H9 (cell line): ENCODE measurements at regions not wholly inside any gene's neighbourhood (a gene's known extent, or its start where the extent isn't known, plus 50 kb on each side); places are given as distances from the start of the nearest gene placed in this dataset.

Experiments used
- DNase-seq: peaks from one replicate; pipeline ENCODE4 v3.0.0-alpha.2; 2017
- H2AFZ ChIP-seq: one replicate; pipeline ENCODE4 v1.6.1; 2013; ENCODE audit warnings: mild to moderate bottlenecking, low read length, control low read depth, moderate library complexity
- H2AK5ac ChIP-seq: 2 replicates; pipeline ENCODE4 v1.6.1; 2013; ENCODE audit warnings: low read length, control low read depth, mixed read lengths; ENCODE audit not compliant: insufficient read length
- H2BK120ac ChIP-seq: one replicate; pipeline ENCODE4 v1.6.1; 2013; ENCODE audit warnings: low read depth, mild to moderate bottlenecking, low read length, control low read depth, inconsistent platforms; ENCODE audit not compliant: poor library complexity, severe bottlenecking
- H2BK12ac ChIP-seq: 2 replicates; pipeline ENCODE4 v1.6.1; 2013; ENCODE audit warnings: low read length, control low read depth, mixed read lengths, low read depth; ENCODE audit not compliant: insufficient read length
- H2BK15ac ChIP-seq: 2 replicates; pipeline ENCODE4 v1.6.1; 2013; ENCODE audit warnings: low read depth, low read length, control low read depth
- H2BK20ac ChIP-seq: one replicate; pipeline ENCODE4 v1.6.1; 2013; ENCODE audit warnings: low read depth, mild to moderate bottlenecking, low read length, control low read depth, inconsistent platforms; ENCODE audit not compliant: poor library complexity, severe bottlenecking
- H2BK5ac ChIP-seq: 2 replicates; pipeline ENCODE4 v1.6.1; 2013; ENCODE audit warnings: low read length, control low read depth, mixed read lengths; ENCODE audit not compliant: insufficient read length
- H3K14ac ChIP-seq: 2 replicates; pipeline ENCODE4 v1.6.1; 2013; ENCODE audit warnings: low read length, control low read depth; ENCODE audit not compliant: insufficient read depth
- H3K18ac ChIP-seq: 2 replicates; pipeline ENCODE4 v1.6.1; 2013; ENCODE audit warnings: low read depth, mild to moderate bottlenecking, mixed read lengths, low read length, control low read depth; ENCODE audit not compliant: insufficient read length
- H3K23ac ChIP-seq: 2 replicates; pipeline ENCODE4 v1.6.1; 2013; ENCODE audit warnings: low read length, control low read depth, mixed read lengths, low read depth; ENCODE audit not compliant: insufficient read length
- H3K23me2 ChIP-seq: 2 replicates; pipeline ENCODE4 v1.6.1; 2013; ENCODE audit warnings: low read depth, mild to moderate bottlenecking, mixed read lengths, low read length, control low read depth; ENCODE audit not compliant: insufficient read length, poor library complexity, severe bottlenecking
- H3K27ac ChIP-seq: 2 replicates; pipeline ENCODE4 v1.5.1; 2013; ENCODE audit warnings: low read length, control low read depth, mixed read lengths, low read depth; ENCODE audit not compliant: insufficient read length
- H3K27me3 ChIP-seq: 2 replicates; pipeline ENCODE4 v1.6.1; 2013; ENCODE audit warnings: low read length, control low read depth, inconsistent platforms; ENCODE audit not compliant: insufficient read depth
- H3K4ac ChIP-seq: 2 replicates; pipeline ENCODE4 v1.6.1; 2013; ENCODE audit warnings: low read depth, mild to moderate bottlenecking, control low read depth, inconsistent platforms, low read length, moderate library complexity
- H3K4me1 ChIP-seq: 2 replicates; pipeline ENCODE4 v1.6.1; 2013; ENCODE audit warnings: low read length, control low read depth, inconsistent platforms; ENCODE audit not compliant: insufficient read depth
- H3K4me2 ChIP-seq: 2 replicates; pipeline ENCODE4 v1.6.1; 2013; ENCODE audit warnings: low read length, control low read depth, mixed read lengths; ENCODE audit not compliant: insufficient read length, insufficient read depth
- H3K56ac ChIP-seq: 2 replicates; pipeline ENCODE4 v1.6.1; 2013; ENCODE audit warnings: low read depth, mild to moderate bottlenecking, mixed read lengths, low read length, control low read depth; ENCODE audit not compliant: insufficient read length
- H3K79me1 ChIP-seq: 2 replicates; pipeline ENCODE4 v1.6.1; 2013; ENCODE audit warnings: low read depth, mild to moderate bottlenecking, moderate library complexity, low read length, control low read depth, inconsistent platforms; ENCODE audit not compliant: insufficient read depth, poor library complexity, severe bottlenecking
- H3K79me2 ChIP-seq: 2 replicates; pipeline ENCODE4 v1.6.1; 2013; ENCODE audit warnings: low read length, control low read depth, inconsistent platforms; ENCODE audit not compliant: insufficient read depth
- H3K9ac ChIP-seq: 2 replicates; pipeline ENCODE4 v1.6.1; 2013; ENCODE audit warnings: low read length, control low read depth, mixed read lengths; ENCODE audit not compliant: insufficient read length; ENCODE audit errors: extremely low read depth
- H3K9me3 ChIP-seq: one replicate; pipeline ENCODE4 v1.6.1; 2013; ENCODE audit warnings: low read depth, low read length, inconsistent platforms; ENCODE audit not compliant: control insufficient read depth
- H3T11ph ChIP-seq: one replicate; pipeline ENCODE4 v1.6.1; 2013; ENCODE audit warnings: mild to moderate bottlenecking, low read length, control low read depth, inconsistent platforms
- H4K20me1 ChIP-seq: one replicate; pipeline ENCODE4 v1.6.1; 2013; ENCODE audit not compliant: control insufficient read depth, insufficient read length, insufficient read depth
- H4K5ac ChIP-seq: 2 replicates; pipeline ENCODE4 v1.6.1; 2013; ENCODE audit warnings: low read depth, mild to moderate bottlenecking, mixed read lengths, low read length, control low read depth; ENCODE audit not compliant: insufficient read length
- H4K8ac ChIP-seq: replicated peaks from 2 replicates; pipeline ENCODE4 v1.6.1; 2013; ENCODE audit warnings: low read length, control low read depth, mixed read lengths, low read depth; ENCODE audit not compliant: insufficient read length
- H4K91ac ChIP-seq: 2 replicates; pipeline ENCODE4 v1.6.1; 2013; ENCODE audit warnings: low read depth, mild to moderate bottlenecking, moderate library complexity, mixed read lengths, low read length, control low read depth; ENCODE audit not compliant: insufficient read length
- H3K27ac Mint-ChIP-seq, 3 experiments: 2 replicates in 2 of 3; 3 replicates in 1 of 3; pipeline ENCODE4 v1.8.0; 2020 to 2021; ENCODE audit warnings: mixed read lengths in 3 of 3, mild to moderate bottlenecking in 1 of 3, moderate library complexity in 1 of 3
- H3K27me3 Mint-ChIP-seq: 2 replicates; pipeline ENCODE4 v1.8.0; 2021; ENCODE audit warnings: low read depth, mild to moderate bottlenecking, moderate library complexity, mixed read lengths
- H3K36me3 Mint-ChIP-seq, 3 experiments: 2 replicates in 2 of 3; 3 replicates in 1 of 3; pipeline ENCODE4 v1.8.0; 2020 to 2021; ENCODE audit warnings: low read depth in 3 of 3, mixed read lengths in 3 of 3; ENCODE audit not compliant: insufficient read depth in 1 of 3
- H3K4me1 Mint-ChIP-seq, 2 experiments: 2 replicates each; pipeline ENCODE4 v1.8.0; 2020; ENCODE audit warnings: mixed read lengths in 2 of 2
- H3K4me3 Mint-ChIP-seq, 2 experiments: 2 replicates in 1 of 2; 3 replicates in 1 of 2; pipeline ENCODE4 v1.8.0; 2020 to 2021; ENCODE audit warnings: mild to moderate bottlenecking in 2 of 2, mixed read lengths in 2 of 2, moderate library complexity in 1 of 2
- H3K9me3 Mint-ChIP-seq, 2 experiments: 2 replicates in 1 of 2; 3 replicates in 1 of 2; pipeline ENCODE4 v1.8.0; 2020; ENCODE audit warnings: mild to moderate bottlenecking in 2 of 2, mixed read lengths in 2 of 2, moderate library complexity in 1 of 2
- WGBS: extraction: QIAGEN DNeasy Blood & Tissue Kit; methylation state at CpG from one replicate; pipeline ENCODE4 v1.1.7; 2013; ENCODE audit warnings: missing lambda C conversion rate, low lambda C conversion rate, mixed read lengths; ENCODE audit not compliant: insufficient read length; ENCODE audit errors: extremely low coverage; 5-methylcytosine and 5-hydroxymethylcytosine counted together
- TF ChIP-seq, protein P1 (sequence below): fragments of 200-600 bp; sonication (generic); conservative IDR thresholded peaks from 3 replicates; pipeline ENCODE4 v1.8.0; 2021; ENCODE audit warnings: antibody characterized with exemption, mild to moderate bottlenecking

DNA sequence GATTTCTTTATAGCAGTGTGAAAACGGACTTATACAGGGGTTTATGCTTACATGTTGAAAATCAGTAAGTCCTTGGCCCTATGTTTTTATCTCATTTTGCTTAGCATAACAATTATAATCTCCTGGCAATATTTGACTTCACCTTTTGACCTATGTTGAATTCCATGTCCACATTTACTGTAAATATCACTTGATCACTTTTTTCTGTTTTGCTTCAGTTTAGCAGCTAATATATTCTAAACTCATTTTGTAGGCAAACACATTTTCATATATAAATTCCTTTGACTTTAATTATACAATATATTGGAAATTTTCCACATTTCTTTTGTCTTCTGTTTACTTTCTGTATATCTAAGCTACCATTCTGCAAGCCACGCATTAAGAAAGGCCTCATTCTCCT, 674.0 kb downstream of the MAT2B start:
- TF ChIP-seq, protein P1, sequence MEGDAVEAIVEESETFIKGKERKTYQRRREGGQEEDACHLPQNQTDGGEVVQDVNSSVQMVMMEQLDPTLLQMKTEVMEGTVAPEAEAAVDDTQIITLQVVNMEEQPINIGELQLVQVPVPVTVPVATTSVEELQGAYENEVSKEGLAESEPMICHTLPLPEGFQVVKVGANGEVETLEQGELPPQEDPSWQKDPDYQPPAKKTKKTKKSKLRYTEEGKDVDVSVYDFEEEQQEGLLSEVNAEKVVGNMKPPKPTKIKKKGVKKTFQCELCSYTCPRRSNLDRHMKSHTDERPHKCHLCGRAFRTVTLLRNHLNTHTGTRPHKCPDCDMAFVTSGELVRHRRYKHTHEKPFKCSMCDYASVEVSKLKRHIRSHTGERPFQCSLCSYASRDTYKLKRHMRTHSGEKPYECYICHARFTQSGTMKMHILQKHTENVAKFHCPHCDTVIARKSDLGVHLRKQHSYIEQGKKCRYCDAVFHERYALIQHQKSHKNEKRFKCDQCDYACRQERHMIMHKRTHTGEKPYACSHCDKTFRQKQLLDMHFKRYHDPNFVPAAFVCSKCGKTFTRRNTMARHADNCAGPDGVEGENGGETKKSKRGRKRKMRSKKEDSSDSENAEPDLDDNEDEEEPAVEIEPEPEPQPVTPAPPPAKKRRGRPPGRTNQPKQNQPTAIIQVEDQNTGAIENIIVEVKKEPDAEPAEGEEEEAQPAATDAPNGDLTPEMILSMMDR = no peak
- H3K4me1 ChIP-seq = peaks cover 4% of the 10 kb centered on the region; the same call in 1 of the 2 replicates

More for the DNA sequence above, 674.0 kb downstream of the MAT2B start:
- no peak overlapping the region for H2BK20ac ChIP-seq
- no peak for DNase-seq
- H2BK120ac ChIP-seq = no peak overlapping the region
- no peak overlapping the region for H3T11ph ChIP-seq
- no peaks in the 10 kb centered on the region for H3K79me2 ChIP-seq
- no peak overlapping the region for H3K9ac ChIP-seq
- Mint-ChIP-seq H3K9me3 (0 out of 5 replicates have a peak, but pooled peaks cover 0 to 2% of the 10 kb centered on the region in 2 experiments), H3K4me1 (peaks cover 16 to 24% of the 10 kb centered on the region in 2 experiments), H3K4me3 (no peak overlapping the region), H3K27ac (no peak overlapping the region), H3K27me3 (no peaks in the 10 kb centered on the region), H3K36me3 (peaks cover 0 to 3% (median 0%) of the 10 kb centered on the region in 3 experiments; a peak in 1 of 7 replicates)
- no peak overlapping the region for H3K23ac ChIP-seq
- no peak overlapping the region for H3K56ac ChIP-seq
- H3K4ac ChIP-seq = no peak overlapping the region
- H2AK5ac ChIP-seq = no peak overlapping the region
- H4K8ac ChIP-seq = no peak overlapping the region
- no peak overlapping the region for H2BK15ac ChIP-seq
- H4K5ac ChIP-seq = no peak overlapping the region
- H3K27ac ChIP-seq = no peak overlapping the region
- no peaks in the 10 kb centered on the region for H3K79me1 ChIP-seq
- no peak overlapping the region for H3K14ac ChIP-seq
- no peaks in the 10 kb centered on the region for H4K20me1 ChIP-seq
- no peaks in the 10 kb centered on the region for H3K9me3 ChIP-seq
- H3K23me2 ChIP-seq = no peaks in the 10 kb centered on the region
- H2BK12ac ChIP-seq = no peak overlapping the region
- H3K18ac ChIP-seq = no peak overlapping the region
- no peak overlapping the region for H4K91ac ChIP-seq
- H3K4me2 ChIP-seq = no peak overlapping the region
- H2AFZ ChIP-seq = no peak overlapping the region
- no peaks in the 10 kb centered on the region for H3K27me3 ChIP-seq
- no peak overlapping the region for H2BK5ac ChIP-seq
- no CpG with 5 or more reads among the region's 2 CpGs for WGBS
